IMR-90 (cell line): ENCODE measurements at regions not wholly inside any gene's neighbourhood (a gene's known extent, or its start where the extent isn't known, plus 50 kb on each side); places are given as distances from the start of the nearest gene placed in this dataset.

ENCODE experiments used
- ATAC-seq: fragments of 200-7000 bp; cut with Tn5 transposase; 2 replicates; pipeline ENCODE4 v1.9.1; 2020; ENCODE audit warnings: low read depth, mild to moderate bottlenecking, moderate library complexity
- BruUV-seq: library from RNA; stranded (reverse); fragments of 400-500 nt; replicated peaks from 2 replicates; lab custom pipeline; 2021; lab: Mats Ljungman, UMichigan
- CTCF ChIA-PET: fragments of 300-600 bp; formaldehyde crosslinking; extraction: SDS; loops from one replicate; lab custom pipeline; 2021; ENCODE audit warnings: antibody characterized with exemption; lab: Yijun Ruan, JAX
- POLR2A ChIA-PET: fragments of 300-600 bp; sonication (Branson Sonifier 250); formaldehyde crosslinking; loops from one replicate; lab custom pipeline; 2022; ENCODE audit warnings: antibody characterized with exemption; ENCODE audit not compliant: unreplicated experiment; lab: Charles Lee
- DNase-seq: peaks from one replicate; pipeline ENCODE4 v3.0.0; 2013
- H2AFZ ChIP-seq: replicated peaks from 2 replicates; pipeline ENCODE3; 2013; ENCODE audit warnings: low read length, mild to moderate bottlenecking; ENCODE audit not compliant: poor library complexity
- H2AK5ac ChIP-seq: 2 replicates; pipeline ENCODE4 v1.6.1; 2013; ENCODE audit warnings: low read depth, low read length, inconsistent platforms
- H2AK9ac ChIP-seq: replicated peaks from 2 replicates; pipeline ENCODE3; 2013; ENCODE audit warnings: mild to moderate bottlenecking, low read depth, low read length, moderate library complexity; ENCODE audit not compliant: poor library complexity
- H2BK120ac ChIP-seq: 2 replicates; pipeline ENCODE4 v1.6.1; 2013; ENCODE audit warnings: low read depth, low read length, inconsistent platforms
- H2BK15ac ChIP-seq: 3 replicates; pipeline ENCODE4 v1.6.1; 2013; ENCODE audit warnings: low read depth, low read length, inconsistent platforms
- H2BK20ac ChIP-seq: 2 replicates; pipeline ENCODE4 v1.6.1; 2013; ENCODE audit warnings: low read depth, mild to moderate bottlenecking, inconsistent platforms, low read length, moderate library complexity
- H2BK5ac ChIP-seq: 2 replicates; pipeline ENCODE4 v1.6.1; 2013; ENCODE audit warnings: mild to moderate bottlenecking, low read depth, low read length, inconsistent platforms; ENCODE audit not compliant: poor library complexity, severe bottlenecking
- H3K14ac ChIP-seq: replicated peaks from 2 replicates; pipeline ENCODE4 v1.6.1; 2013; ENCODE audit warnings: low read depth, low read length, inconsistent platforms
- H3K18ac ChIP-seq: 2 replicates; pipeline ENCODE4 v1.6.1; 2013; ENCODE audit warnings: low read depth, low read length, control low read depth
- H3K23ac ChIP-seq: 2 replicates; pipeline ENCODE4 v1.6.1; 2013; ENCODE audit warnings: low read depth, low read length, inconsistent platforms
- H3K27ac ChIP-seq: 2 replicates; pipeline ENCODE4 v1.5.1; 2013; ENCODE audit warnings: mild to moderate bottlenecking, control low read depth, low read length; ENCODE audit not compliant: insufficient read depth
- H3K27me3 ChIP-seq: 2 replicates; pipeline ENCODE4 v1.6.1; 2013; ENCODE audit warnings: low read length; ENCODE audit not compliant: control insufficient read depth, insufficient read depth
- H3K36me3 ChIP-seq: 2 replicates; pipeline ENCODE4 v1.6.1; 2013; ENCODE audit warnings: low read length, mixed read lengths; ENCODE audit not compliant: control insufficient read depth, insufficient read depth
- H3K4ac ChIP-seq: 2 replicates; pipeline ENCODE4 v1.6.1; 2013; ENCODE audit warnings: low read depth, low read length, inconsistent platforms
- H3K4me1 ChIP-seq: 2 replicates; pipeline ENCODE4 v1.6.1; 2013; ENCODE audit warnings: low read length, mixed read lengths; ENCODE audit not compliant: control insufficient read depth, insufficient read depth
- H3K4me2 ChIP-seq: 2 replicates; pipeline ENCODE4 v1.6.1; 2013; ENCODE audit warnings: low read depth, mild to moderate bottlenecking, control low read depth, low read length, moderate library complexity
- H3K4me3 ChIP-seq: 2 replicates; pipeline ENCODE4 v1.5.1; 2013; ENCODE audit warnings: low read depth, mild to moderate bottlenecking, control low read depth, low read length, moderate library complexity; ENCODE audit not compliant: insufficient read depth
- H3K56ac ChIP-seq: 2 replicates; pipeline ENCODE4 v1.6.1; 2013; ENCODE audit warnings: low read length, inconsistent platforms; ENCODE audit not compliant: insufficient read depth; ENCODE audit errors: extremely low read depth
- H3K79me1 ChIP-seq, 2 experiments: 2 replicates each; pipeline ENCODE4 v1.6.1; 2013; ENCODE audit warnings: low read length in 2 of 2, inconsistent platforms in 1 of 2, low read depth in 1 of 2
- H3K9ac ChIP-seq: 2 replicates; pipeline ENCODE4 v1.6.1; 2013; ENCODE audit warnings: low read depth, low read length, control low read depth
- H3K9me1 ChIP-seq: 2 replicates; pipeline ENCODE4 v1.6.1; 2013; ENCODE audit warnings: low read length, inconsistent platforms; ENCODE audit not compliant: insufficient read depth
- H3K9me3 ChIP-seq: 2 replicates; pipeline ENCODE4 v1.6.1; 2013; ENCODE audit warnings: low read length; ENCODE audit not compliant: control insufficient read depth, insufficient read depth
- H4K20me1 ChIP-seq: 2 replicates; pipeline ENCODE4 v1.6.1; 2013; ENCODE audit warnings: low read length, inconsistent platforms; ENCODE audit not compliant: insufficient read depth
- H4K5ac ChIP-seq: 2 replicates; pipeline ENCODE4 v1.6.1; 2013; ENCODE audit warnings: mild to moderate bottlenecking, low read depth, low read length, control low read depth
- H4K8ac ChIP-seq, 2 experiments: 2 replicates each; pipeline ENCODE4 v1.6.1; 2013; ENCODE audit warnings: low read depth in 2 of 2, low read length in 2 of 2, control low read depth in 1 of 2, inconsistent platforms in 1 of 2
- H4K91ac ChIP-seq: 2 replicates; pipeline ENCODE4 v1.6.1; 2013; ENCODE audit warnings: low read depth, low read length, inconsistent platforms; ENCODE audit not compliant: insufficient read depth
- BHLHE40 ChIP-seq: fragments of 150-350 bp; IDR thresholded peaks from 2 replicates; pipeline ENCODE4 v1.6.1; 2016; ENCODE audit warnings: mild to moderate bottlenecking, low read depth, low read length
- CEBPB ChIP-seq: IDR thresholded peaks from 2 replicates; pipeline ENCODE4 v1.6.1; 2012; ENCODE audit warnings: low read depth, low read length, improper control_type of control experiment
- CHD1 ChIP-seq: IDR thresholded peaks from 2 replicates; pipeline ENCODE4 v1.6.1; 2012; ENCODE audit warnings: low read depth, low read length, improper control_type of control experiment
- ELK1 ChIP-seq: fragments of 150-350 bp; IDR thresholded peaks from 2 replicates; pipeline ENCODE4 v1.6.1; 2016; ENCODE audit warnings: low read depth, mild to moderate bottlenecking, low read length, moderate library complexity, borderline replicate concordance
- FOS ChIP-seq: fragments of 150-350 bp; IDR thresholded peaks from 2 replicates; pipeline ENCODE4 v1.6.1; 2016; ENCODE audit warnings: low read depth, low read length
- MAFK ChIP-seq: IDR thresholded peaks from 2 replicates; pipeline ENCODE4 v1.6.1; 2012; ENCODE audit warnings: low read depth, low read length, improper control_type of control experiment
- MAZ ChIP-seq: IDR thresholded peaks from 2 replicates; pipeline ENCODE4 v1.6.1; 2012; ENCODE audit warnings: low read depth, mild to moderate bottlenecking, low read length, improper control_type of control experiment, moderate library complexity, borderline replicate concordance
- MXI1 ChIP-seq: IDR thresholded peaks from 2 replicates; pipeline ENCODE4 v1.6.1; 2012; ENCODE audit warnings: low read depth, mild to moderate bottlenecking, low read length, moderate library complexity, borderline replicate concordance
- NFE2L2 ChIP-seq: fragments of 150-350 bp; IDR thresholded peaks from 2 replicates; pipeline ENCODE4 v1.6.1; 2016; ENCODE audit warnings: low read depth, mild to moderate bottlenecking, low read length
- POLR2A ChIP-seq: IDR thresholded peaks from 2 replicates; pipeline ENCODE4 v1.6.1; 2012; ENCODE audit warnings: mild to moderate bottlenecking, low read depth, low read length
- RAD21 ChIP-seq: IDR thresholded peaks from 2 replicates; pipeline ENCODE4 v1.6.1; 2012; ENCODE audit warnings: low read length, improper control_type of control experiment
- RCOR1 ChIP-seq: IDR thresholded peaks from 2 replicates; pipeline ENCODE4 v1.6.1; 2012; ENCODE audit warnings: mild to moderate bottlenecking, low read length, improper control_type of control experiment; ENCODE audit not compliant: insufficient replicate concordance
- RFX5 ChIP-seq: IDR thresholded peaks from 2 replicates; pipeline ENCODE4 v1.8.0; 2012; ENCODE audit warnings: low read depth, mild to moderate bottlenecking, low read length, moderate library complexity
- SMC3 ChIP-seq: fragments of 150-350 bp; IDR thresholded peaks from 2 replicates; pipeline ENCODE4 v1.6.1; 2016; ENCODE audit warnings: low read depth, mild to moderate bottlenecking, antibody characterized with exemption, low read length, moderate library complexity
- WGBS, 2 experiments: methylation state at CpG; one replicate each; pipeline versions ENCODE4 v1.1.5 to v1.1.7; 2013; ENCODE audit warnings: missing lambda C conversion rate in 2 of 2; ENCODE audit not compliant: insufficient read length in 1 of 2; ENCODE audit errors: extremely low coverage in 2 of 2; 5-methylcytosine and 5-hydroxymethylcytosine counted together
- dilution Hi-C: fragments of 300-500 bp; cut with HindIII; formaldehyde crosslinking; loops from one replicate; pipeline ENCODE4 v1.14.3; 2018; ENCODE audit warnings: low sequenced_read_pairs; ENCODE audit not compliant: unreplicated experiment
- in situ Hi-C: fragments of 300-500 bp; cut with MboI; formaldehyde crosslinking; loops from 3 replicates; pipeline ENCODE4 v1.14.3; 2019; ENCODE audit warnings: low sequenced_read_pairs, inconsistent platforms, mixed read lengths
- intact Hi-C: fragments of 100-400 bp; cut with micrococcal nuclease; formaldehyde crosslinking; loops from 2 replicates; pipeline ENCODE4 v1.10.0; 2022
- TF ChIP-seq, protein P1 (sequence below): fragments of 150-350 bp; IDR thresholded peaks from 2 replicates; pipeline ENCODE4 v1.6.1; 2017; ENCODE audit warnings: mild to moderate bottlenecking, antibody characterized with exemption, low read length, low read depth
- TF ChIP-seq, protein P2 (sequence below): conservative IDR thresholded peaks from 2 replicates; pipeline ENCODE4 v1.5.1; 2012; ENCODE audit warnings: mild to moderate bottlenecking, low read depth, low read length, improper control_type of control experiment

DNA sequence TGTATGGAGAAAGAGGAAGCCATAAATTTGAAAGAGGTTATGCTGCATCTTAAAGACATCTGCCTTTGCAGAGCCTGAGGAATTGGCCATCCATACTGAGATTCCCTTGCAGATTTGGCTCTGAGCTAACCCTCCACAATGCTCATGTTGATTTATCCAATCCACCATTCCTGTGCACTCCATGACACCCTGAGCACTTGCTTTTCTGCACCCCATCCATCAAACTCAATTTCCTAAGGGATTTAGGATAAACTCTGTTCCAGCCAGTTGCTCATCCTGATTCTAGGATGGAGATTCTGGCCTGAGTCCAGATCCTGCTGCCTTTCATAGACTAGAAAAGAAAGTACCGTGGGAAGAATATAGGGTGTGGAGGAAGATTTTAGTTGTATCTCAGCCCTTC is 379.2 kb upstream of the LARGE1 start:
- Histone ChIP-seq H3K14ac (no peak overlapping the region), H2BK20ac (no peak overlapping the region), H4K20me1 (no peaks in the 10 kb centered on the region), H4K5ac (no peak overlapping the region), H4K8ac (no peak overlapping the region), H3K18ac (no peak overlapping the region), H2AK5ac (no peak overlapping the region), H3K9ac (no peak overlapping the region), H2AK9ac (no peak overlapping the region), H3K27me3 (no peaks in the 10 kb centered on the region), H3K27ac (no peak overlapping the region), H2BK15ac (no peak overlapping the region), H4K91ac (no peak overlapping the region), H2BK120ac (no peak overlapping the region), H3K36me3 (no peaks in the 10 kb centered on the region), H3K23ac (no peak overlapping the region), H3K9me1 (no peaks in the 10 kb centered on the region), H2AFZ (no peak overlapping the region), H2BK5ac (no peak overlapping the region), H3K4me2 (no peak overlapping the region), H3K4ac (no peak overlapping the region), H3K79me1 (no peaks in the 10 kb centered on the region), H3K4me1 (no peaks in the 10 kb centered on the region), H3K4me3 (no peak overlapping the region), H3K56ac (no peak overlapping the region), H3K9me3 (peaks cover 9% of the 10 kb centered on the region)
- DNase-seq (no peak), ATAC-seq (no peak)
- in situ Hi-C loops = no loop called here
- WGBS, 2 experiments = no CpG with 5 or more reads among the region's 1 CpG
- BruUV-seq = no TSS peak
- intact Hi-C loops = no loop called here
- POLR2A ChIA-PET = no interaction called here
- CTCF ChIA-PET = no interaction called here
- TF ChIP-seq CEBPB (no peak), SMC3 (no peak), RAD21 (no peak), ELK1 (no peak), POLR2A (no peak), MAFK (no peak), CHD1 (no peak), FOS (no peak), NFE2L2 (no peak), RCOR1 (no peak), RFX5 (no peak), BHLHE40 (no peak), MAZ (no peak), MXI1 (no peak)
- TF ChIP-seq, protein P1, sequence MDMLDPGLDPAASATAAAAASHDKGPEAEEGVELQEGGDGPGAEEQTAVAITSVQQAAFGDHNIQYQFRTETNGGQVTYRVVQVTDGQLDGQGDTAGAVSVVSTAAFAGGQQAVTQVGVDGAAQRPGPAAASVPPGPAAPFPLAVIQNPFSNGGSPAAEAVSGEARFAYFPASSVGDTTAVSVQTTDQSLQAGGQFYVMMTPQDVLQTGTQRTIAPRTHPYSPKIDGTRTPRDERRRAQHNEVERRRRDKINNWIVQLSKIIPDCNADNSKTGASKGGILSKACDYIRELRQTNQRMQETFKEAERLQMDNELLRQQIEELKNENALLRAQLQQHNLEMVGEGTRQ = no peak
- TF ChIP-seq, protein P2, sequence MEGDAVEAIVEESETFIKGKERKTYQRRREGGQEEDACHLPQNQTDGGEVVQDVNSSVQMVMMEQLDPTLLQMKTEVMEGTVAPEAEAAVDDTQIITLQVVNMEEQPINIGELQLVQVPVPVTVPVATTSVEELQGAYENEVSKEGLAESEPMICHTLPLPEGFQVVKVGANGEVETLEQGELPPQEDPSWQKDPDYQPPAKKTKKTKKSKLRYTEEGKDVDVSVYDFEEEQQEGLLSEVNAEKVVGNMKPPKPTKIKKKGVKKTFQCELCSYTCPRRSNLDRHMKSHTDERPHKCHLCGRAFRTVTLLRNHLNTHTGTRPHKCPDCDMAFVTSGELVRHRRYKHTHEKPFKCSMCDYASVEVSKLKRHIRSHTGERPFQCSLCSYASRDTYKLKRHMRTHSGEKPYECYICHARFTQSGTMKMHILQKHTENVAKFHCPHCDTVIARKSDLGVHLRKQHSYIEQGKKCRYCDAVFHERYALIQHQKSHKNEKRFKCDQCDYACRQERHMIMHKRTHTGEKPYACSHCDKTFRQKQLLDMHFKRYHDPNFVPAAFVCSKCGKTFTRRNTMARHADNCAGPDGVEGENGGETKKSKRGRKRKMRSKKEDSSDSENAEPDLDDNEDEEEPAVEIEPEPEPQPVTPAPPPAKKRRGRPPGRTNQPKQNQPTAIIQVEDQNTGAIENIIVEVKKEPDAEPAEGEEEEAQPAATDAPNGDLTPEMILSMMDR = no peak
- dilution Hi-C loops = no loop called here
